NB4 (cell line): ENCODE measurements at regions not wholly inside any gene's neighbourhood (a gene's known extent, or its start where the extent isn't known, plus 50 kb on each side); places are given as distances from the start of the nearest gene placed in this dataset.

Experiments used
- CTCF ChIP-seq: IDR thresholded peaks from one replicate; pipeline ENCODE4 v1.5.1; 2012; ENCODE audit warnings: low read depth, low read length
- TF ChIP-seq, protein P1 (sequence below): IDR thresholded peaks from 2 replicates; pipeline ENCODE4 v1.6.1; 2011; ENCODE audit warnings: low read depth, low read length

DNA sequence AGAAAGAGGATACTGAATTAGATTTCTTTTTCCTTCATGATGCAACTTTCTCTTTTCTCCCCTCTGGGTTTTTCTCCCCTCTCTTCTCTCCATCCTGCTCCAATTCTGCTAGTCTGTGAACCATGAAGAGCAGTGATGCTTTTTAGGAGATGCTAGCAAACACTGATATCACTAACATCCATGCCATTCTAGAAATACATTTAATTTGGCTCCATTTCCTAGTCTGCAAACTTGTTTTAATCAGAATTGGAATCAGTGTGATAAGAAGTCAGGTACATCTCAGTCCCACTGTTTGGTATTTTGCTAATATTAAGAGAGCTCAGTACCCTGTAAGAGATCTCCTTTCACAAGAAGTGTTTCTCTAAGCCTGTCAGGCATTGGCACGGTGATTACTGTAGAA lies 437.1 kb downstream of the RWDD3 start:
- TF ChIP-seq CTCF, result no peak
- TF ChIP-seq, protein P1, sequence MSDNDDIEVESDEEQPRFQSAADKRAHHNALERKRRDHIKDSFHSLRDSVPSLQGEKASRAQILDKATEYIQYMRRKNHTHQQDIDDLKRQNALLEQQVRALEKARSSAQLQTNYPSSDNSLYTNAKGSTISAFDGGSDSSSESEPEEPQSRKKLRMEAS, result no peak
